ENCODE measurements at regions not wholly inside any gene's neighbourhood (a gene's known extent, or its start where the extent isn't known, plus 50 kb on each side); places are given as distances from the start of the nearest gene placed in this dataset.

GRCh38 chr1:63022319-63022718 lies 238.4 kb downstream of the ATG4C start:
- intact Hi-C loops (cut with micrococcal nuclease; ENCODE audit: unreplicated experiment) = no loop called here
- H4K20me1 ChIP-seq (ENCODE audit: insufficient read depth) = no peaks in the 10 kb centered on the region; the same call in 1 of the 2 replicates
- DNase-seq = no peak
- no peaks in the 10 kb centered on the region for H3K4me1 ChIP-seq (replicated peaks; ENCODE audit: insufficient read depth)
- no peaks in the 10 kb centered on the region for H3F3A ChIP-seq (ENCODE audit: insufficient read depth, low read depth)
- POLR2A ChIA-PET (ENCODE audit: unreplicated experiment) = no interaction called here
- no peaks in the 10 kb centered on the region for H3K79me2 ChIP-seq (ENCODE audit: low read depth)
- no peak overlapping the region for H3K27ac ChIP-seq
- H3K27me3 ChIP-seq (ENCODE audit: insufficient read depth, low read depth) = peaks cover 49% of the 10 kb centered on the region
- TF ChIP-seq CTCF (conservative IDR thresholded peaks at IDR 0.05) = no peak
- TF ChIP-seq EZH2 (IDR thresholded peaks at IDR 0.05; ENCODE audit: low read depth) = no peak
- BruUV-seq (replicated peaks) = no TSS peak
- no peaks in the 10 kb centered on the region; the same call in 1 of the 2 replicates for H3K9me2 ChIP-seq (ENCODE audit: insufficient read depth)
- CTCF ChIA-PET = no interaction called here
- no peak overlapping the region for H3K4me3 ChIP-seq
- H3K4me2 ChIP-seq = no peak overlapping the region
- H3K9me3 ChIP-seq (ENCODE audit: insufficient read depth, low read depth) = no peaks in the 10 kb centered on the region
- no peak overlapping the region for H2AFZ ChIP-seq
- H3K36me3 ChIP-seq (ENCODE audit: low read depth) = no peaks in the 10 kb centered on the region

GRCh38 chr1:63023171-63023570 lies 239.2 kb downstream of the ATG4C start:
- intact Hi-C loops (cut with micrococcal nuclease; ENCODE audit: unreplicated experiment) = no loop called here
- ChIA-PET POLR2A (ENCODE audit: unreplicated experiment) (no interaction called here), CTCF (no interaction called here)
- H3K79me2 ChIP-seq (ENCODE audit: low read depth) = no peaks in the 10 kb centered on the region
- no peaks in the 10 kb centered on the region; the same call in 1 of the 2 replicates for H4K20me1 ChIP-seq (ENCODE audit: insufficient read depth)
- H3K4me1 ChIP-seq (replicated peaks; ENCODE audit: insufficient read depth) = no peaks in the 10 kb centered on the region
- no peaks in the 10 kb centered on the region for H3K9me3 ChIP-seq (ENCODE audit: insufficient read depth, low read depth)
- no peaks in the 10 kb centered on the region for H3F3A ChIP-seq (ENCODE audit: insufficient read depth, low read depth)
- DNase-seq = no peak
- H2AFZ ChIP-seq = no peak overlapping the region
- TF ChIP-seq EZH2 (IDR thresholded peaks at IDR 0.05; ENCODE audit: low read depth) = no peak
- no peak for TF ChIP-seq CTCF (conservative IDR thresholded peaks at IDR 0.05)
- H3K27me3 ChIP-seq (ENCODE audit: insufficient read depth, low read depth) = peaks cover 45% of the 10 kb centered on the region
- no peaks in the 10 kb centered on the region; the same call in 1 of the 2 replicates for H3K9me2 ChIP-seq (ENCODE audit: insufficient read depth)
- no TSS peak for BruUV-seq (replicated peaks)
- H3K4me2 ChIP-seq = no peak overlapping the region
- H3K4me3 ChIP-seq = no peak overlapping the region
- H3K36me3 ChIP-seq (ENCODE audit: low read depth) = no peaks in the 10 kb centered on the region
- H3K27ac ChIP-seq = no peak overlapping the region

GRCh38 chr1:63023637-63024036 lies 239.7 kb downstream of the ATG4C start:
- Histone ChIP-seq H3K79me2 (ENCODE audit: low read depth) (no peaks in the 10 kb centered on the region), H3K36me3 (ENCODE audit: low read depth) (no peaks in the 10 kb centered on the region), H3K4me1 (replicated peaks; ENCODE audit: insufficient read depth) (no peaks in the 10 kb centered on the region), H2AFZ (no peak overlapping the region), H4K20me1 (ENCODE audit: insufficient read depth) (no peaks in the 10 kb centered on the region), H3K4me2 (no peak overlapping the region), H3K9me2 (ENCODE audit: insufficient read depth) (no peaks in the 10 kb centered on the region; the same call in 1 of the 2 replicates), H3K4me3 (no peak overlapping the region), H3K9me3 (ENCODE audit: insufficient read depth, low read depth) (no peaks in the 10 kb centered on the region), H3K27me3 (ENCODE audit: insufficient read depth, low read depth) (peaks cover 42% of the 10 kb centered on the region), H3K27ac (no peak overlapping the region), H3F3A (ENCODE audit: insufficient read depth, low read depth) (no peaks in the 10 kb centered on the region)
- CTCF ChIA-PET = no interaction called here
- POLR2A ChIA-PET (ENCODE audit: unreplicated experiment) = no interaction called here
- no TSS peak for BruUV-seq (replicated peaks)
- no peak for TF ChIP-seq EZH2 (IDR thresholded peaks at IDR 0.05; ENCODE audit: low read depth)
- TF ChIP-seq CTCF (conservative IDR thresholded peaks at IDR 0.05) = no peak
- intact Hi-C loops (cut with micrococcal nuclease; ENCODE audit: unreplicated experiment) = no loop called here
- DNase-seq = no peak
